ENCODE measurements at regions not wholly inside any gene's neighbourhood (a gene's known extent, or its start where the extent isn't known, plus 50 kb on each side); places are given as distances from the start of the nearest gene placed in this dataset.
"Not testable (repeated sequence)": the region's sequence is repeated elsewhere in the genome, so short reads cannot be mapped to it uniquely, and the experiment has no call there.

- 88% methylated on average over 4 of the region's 4 CpGs for WGBS
- H3K9ac ChIP-seq (ENCODE audit: low read length), result no peak overlapping the region
- H2BK12ac ChIP-seq (ENCODE audit: low read length in 2 of 2), result no peak overlapping the region
These were observed 164.9 kb upstream of the SLC38A2 start for GRCh38 chr12:46537387-46537955.

DNA sequence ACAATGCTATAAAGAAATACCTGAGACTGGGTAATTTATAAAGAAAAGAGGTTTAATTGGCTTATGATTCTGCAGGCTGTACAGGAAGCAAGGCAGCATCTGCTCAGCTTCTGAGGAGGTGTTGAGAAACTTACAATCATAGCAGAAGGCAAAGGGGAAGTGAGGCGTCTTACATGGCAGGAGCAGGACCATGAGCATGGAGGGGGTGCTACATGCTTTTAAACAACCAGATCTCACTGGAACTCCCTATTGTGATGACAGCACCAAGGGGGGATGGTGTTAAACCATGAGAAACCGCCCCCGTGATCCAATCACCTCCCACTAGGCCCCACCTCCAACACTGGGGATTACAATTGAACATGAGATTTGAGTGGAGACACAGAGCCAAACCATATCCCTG is 163.7 kb upstream of the SLC38A2 start:
- WGBS, result no CpG with 5 or more reads among the region's 3 CpGs
- not testable (repeated sequence) for DNase-seq; H2BK12ac ChIP-seq (ENCODE audit: low read length in 2 of 2); H4K8ac ChIP-seq (ENCODE audit: low read length); H3K4me1 ChIP-seq (ENCODE audit: control insufficient read depth, insufficient read depth, low read depth, low read length); H3K36me3 ChIP-seq (ENCODE audit: control insufficient read depth in 1 of 2, insufficient read depth in 2 of 2, low read depth in 1 of 2, low read length in 2 of 2); H3K23ac ChIP-seq (ENCODE audit: low read length in 2 of 2); H3K14ac ChIP-seq (ENCODE audit: low read length in 2 of 2); H3K9ac ChIP-seq (ENCODE audit: low read length); H3K18ac ChIP-seq (ENCODE audit: low read depth in 1 of 2, low read length in 2 of 2); H2AFZ ChIP-seq (ENCODE audit: low read depth, low read length); H3K79me1 ChIP-seq (replicated peaks; ENCODE audit: low read length, poor library complexity, severe bottlenecking); H2BK120ac ChIP-seq (ENCODE audit: low read depth, low read length); H2AK5ac ChIP-seq (ENCODE audit: low read length, severe bottlenecking); H3K4me3 ChIP-seq (ENCODE audit: insufficient read depth in 1 of 2, low read depth in 1 of 2, low read length in 2 of 2); H3K27me3 ChIP-seq (ENCODE audit: control insufficient read depth in 1 of 2, insufficient read depth in 1 of 2, low read length in 2 of 2); H2BK15ac ChIP-seq (ENCODE audit: low read depth, poor library complexity, severe bottlenecking); H2BK5ac ChIP-seq (ENCODE audit: low read depth, low read length, poor library complexity, severe bottlenecking); H3K4me2 ChIP-seq (ENCODE audit: low read length, poor library complexity, severe bottlenecking); H3K27ac ChIP-seq (ENCODE audit: low read length, poor library complexity, severe bottlenecking); H3K9me3 ChIP-seq (ENCODE audit: control insufficient read depth, low read length)
- H4K91ac ChIP-seq (ENCODE audit: low read length), result peak overlapping the region; percentile 18
- H3K4ac ChIP-seq (ENCODE audit: low read depth in 1 of 2, low read length in 2 of 2), result peak overlapping the region in 1 of 2 experiments; percentile 29

More at GRCh38 chr12:46537387-46537955, 164.9 kb upstream of the SLC38A2 start:
- Histone ChIP-seq H3K79me1 (replicated peaks; ENCODE audit: low read length, poor library complexity, severe bottlenecking) (no peaks in the 10 kb centered on the region), H2BK120ac (ENCODE audit: low read depth, low read length) (no peak overlapping the region), H2BK5ac (ENCODE audit: low read depth, low read length, poor library complexity, severe bottlenecking) (no peak overlapping the region), H3K27ac (ENCODE audit: low read length, poor library complexity, severe bottlenecking) (no peak overlapping the region), H3K4ac (ENCODE audit: low read depth in 1 of 2, low read length in 2 of 2) (no peak overlapping the region), H2BK15ac (ENCODE audit: low read depth, poor library complexity, severe bottlenecking) (no peak overlapping the region), H2AK5ac (ENCODE audit: low read length, severe bottlenecking) (no peak overlapping the region), H4K91ac (ENCODE audit: low read length) (no peak overlapping the region), H3K18ac (ENCODE audit: low read depth in 1 of 2, low read length in 2 of 2) (no peak overlapping the region), H3K23ac (ENCODE audit: low read length in 2 of 2) (no peak overlapping the region), H3K9me3 (ENCODE audit: control insufficient read depth, low read length) (no peaks in the 10 kb centered on the region), H2AFZ (ENCODE audit: low read depth, low read length) (no peak overlapping the region), H3K14ac (ENCODE audit: low read length in 2 of 2) (no peak overlapping the region), H3K36me3 (ENCODE audit: control insufficient read depth in 1 of 2, insufficient read depth in 2 of 2, low read depth in 1 of 2, low read length in 2 of 2) (no peaks in the 10 kb centered on the region), H4K8ac (ENCODE audit: low read length) (no peak overlapping the region), H3K4me1 (ENCODE audit: control insufficient read depth, insufficient read depth, low read depth, low read length) (no peaks in the 10 kb centered on the region), H3K4me2 (ENCODE audit: low read length, poor library complexity, severe bottlenecking) (no peak overlapping the region), H3K27me3 (ENCODE audit: control insufficient read depth in 1 of 2, insufficient read depth in 1 of 2, low read length in 2 of 2) (no peaks in the 10 kb centered on the region), H3K4me3 (ENCODE audit: insufficient read depth in 1 of 2, low read depth in 1 of 2, low read length in 2 of 2) (no peak overlapping the region)
- no peak for DNase-seq

DNA sequence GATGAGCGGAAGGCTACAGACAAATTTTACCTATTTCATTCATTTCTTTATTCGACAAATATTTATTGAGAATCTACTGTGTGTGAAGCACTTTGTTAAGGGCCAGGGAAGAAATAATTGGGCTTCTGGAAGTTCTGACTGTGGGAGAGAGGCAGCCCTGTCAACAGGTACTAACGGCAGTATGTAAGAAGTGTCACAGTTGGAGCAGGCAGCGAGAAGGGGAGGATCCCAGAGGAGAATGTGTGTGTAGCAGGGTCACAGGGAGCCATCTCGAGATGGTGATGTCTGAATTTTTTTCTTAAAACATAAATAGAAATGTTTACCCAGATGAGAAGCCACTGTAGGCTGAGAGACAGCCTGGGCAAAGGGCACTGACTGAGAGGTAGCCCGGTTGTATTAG is 163.3 kb upstream of the SLC38A2 start:
- H4K91ac ChIP-seq (ENCODE audit: low read length), result no peak overlapping the region
- H3K36me3 ChIP-seq (ENCODE audit: control insufficient read depth in 1 of 2, insufficient read depth in 2 of 2, low read depth in 1 of 2, low read length in 2 of 2), result no peaks in the 10 kb centered on the region
- H2BK12ac ChIP-seq (ENCODE audit: low read length in 2 of 2), result peak overlapping the region in 1 of 2 experiments; percentile 78
- H3K79me1 ChIP-seq (replicated peaks; ENCODE audit: low read length, poor library complexity, severe bottlenecking), result peaks cover 2% of the 10 kb centered on the region
- peak overlapping the region in 1 of 2 experiments; percentile 17 for H3K4ac ChIP-seq (ENCODE audit: low read depth in 1 of 2, low read length in 2 of 2)
- H2AFZ ChIP-seq (ENCODE audit: low read depth, low read length), result no peak overlapping the region
- no peaks in the 10 kb centered on the region for H3K27me3 ChIP-seq (ENCODE audit: control insufficient read depth in 1 of 2, insufficient read depth in 1 of 2, low read length in 2 of 2)
- H2AK5ac ChIP-seq (ENCODE audit: low read length, severe bottlenecking), result no peak overlapping the region
- peaks cover 6% of the 10 kb centered on the region for H3K4me1 ChIP-seq (ENCODE audit: control insufficient read depth, insufficient read depth, low read depth, low read length)
- WGBS, result 98% methylated on average over 4 of the region's 6 CpGs
- peak overlapping the region; percentile 66 for H4K8ac ChIP-seq (ENCODE audit: low read length)
- H3K27ac ChIP-seq (ENCODE audit: low read length, poor library complexity, severe bottlenecking), result no peak overlapping the region
- no peak overlapping the region for H2BK5ac ChIP-seq (ENCODE audit: low read depth, low read length, poor library complexity, severe bottlenecking)
- no peak overlapping the region for H3K9ac ChIP-seq (ENCODE audit: low read length)
- H3K9me3 ChIP-seq (ENCODE audit: control insufficient read depth, low read length), result no peaks in the 10 kb centered on the region
- no peak for DNase-seq
- H3K4me2 ChIP-seq (ENCODE audit: low read length, poor library complexity, severe bottlenecking), result no peak overlapping the region
- H3K23ac ChIP-seq (ENCODE audit: low read length in 2 of 2), result no peak overlapping the region
- no peak overlapping the region for H3K14ac ChIP-seq (ENCODE audit: low read length in 2 of 2)
- no peak overlapping the region for H2BK15ac ChIP-seq (ENCODE audit: low read depth, poor library complexity, severe bottlenecking)
- H2BK120ac ChIP-seq (ENCODE audit: low read depth, low read length), result no peak overlapping the region
- peak overlapping the region in 1 of 2 experiments; percentile 72 for H3K18ac ChIP-seq (ENCODE audit: low read depth in 1 of 2, low read length in 2 of 2)
- no peak overlapping the region for H3K4me3 ChIP-seq (ENCODE audit: insufficient read depth in 1 of 2, low read depth in 1 of 2, low read length in 2 of 2)

DNA sequence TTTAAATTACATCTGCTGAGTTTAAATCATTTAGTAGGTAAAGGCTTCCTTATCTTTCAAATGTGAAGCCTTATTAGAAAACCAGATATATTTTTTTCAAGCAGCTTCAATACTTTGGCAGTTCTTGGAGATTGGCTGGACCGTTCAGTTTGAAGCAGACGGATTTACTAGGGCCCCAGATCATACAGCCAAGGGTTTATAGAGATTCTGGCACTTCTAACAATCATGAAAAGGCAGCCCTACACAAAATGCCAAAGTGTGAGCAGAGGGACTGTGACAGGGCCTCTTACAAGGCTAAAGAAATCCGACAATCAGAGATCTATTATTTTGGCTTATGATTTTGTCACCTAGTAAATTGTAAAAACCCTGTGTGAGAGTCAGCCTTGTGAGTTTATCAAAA is 162.8 kb upstream of the SLC38A2 start:
- Histone ChIP-seq H2AK5ac (ENCODE audit: low read length, severe bottlenecking) (no peak overlapping the region), H2AFZ (ENCODE audit: low read depth, low read length) (no peak overlapping the region), H3K9me3 (ENCODE audit: control insufficient read depth, low read length) (no peaks in the 10 kb centered on the region), H3K27ac (ENCODE audit: low read length, poor library complexity, severe bottlenecking) (no peak overlapping the region), H3K23ac (ENCODE audit: low read length in 2 of 2) (no peak overlapping the region), H2BK12ac (ENCODE audit: low read length in 2 of 2) (peak overlapping the region in 1 of 2 experiments; percentile 73), H2BK120ac (ENCODE audit: low read depth, low read length) (no peak overlapping the region), H3K4me3 (ENCODE audit: insufficient read depth in 1 of 2, low read depth in 1 of 2, low read length in 2 of 2) (no peak overlapping the region), H3K4me1 (ENCODE audit: control insufficient read depth, insufficient read depth, low read depth, low read length) (peaks cover 10% of the 10 kb centered on the region), H3K36me3 (ENCODE audit: control insufficient read depth in 1 of 2, insufficient read depth in 2 of 2, low read depth in 1 of 2, low read length in 2 of 2) (no peaks in the 10 kb centered on the region), H3K14ac (ENCODE audit: low read length in 2 of 2) (no peak overlapping the region), H2BK5ac (ENCODE audit: low read depth, low read length, poor library complexity, severe bottlenecking) (no peak overlapping the region), H3K18ac (ENCODE audit: low read depth in 1 of 2, low read length in 2 of 2) (no peak overlapping the region), H3K27me3 (ENCODE audit: control insufficient read depth in 1 of 2, insufficient read depth in 1 of 2, low read length in 2 of 2) (no peaks in the 10 kb centered on the region), H2BK15ac (ENCODE audit: low read depth, poor library complexity, severe bottlenecking) (no peak overlapping the region), H3K4me2 (ENCODE audit: low read length, poor library complexity, severe bottlenecking) (no peak overlapping the region), H3K9ac (ENCODE audit: low read length) (no peak overlapping the region), H3K4ac (ENCODE audit: low read depth in 1 of 2, low read length in 2 of 2) (no peak overlapping the region), H4K8ac (ENCODE audit: low read length) (no peak overlapping the region), H4K91ac (ENCODE audit: low read length) (no peak overlapping the region), H3K79me1 (replicated peaks; ENCODE audit: low read length, poor library complexity, severe bottlenecking) (peaks cover 2% of the 10 kb centered on the region)
- no peak for DNase-seq
- 91% methylated on average over 3 of the region's 3 CpGs for whole genome bisulfite sequencing
